Caco-2 (cell line): ENCODE measurements at regions not wholly inside any gene's neighbourhood (a gene's known extent, or its start where the extent isn't known, plus 50 kb on each side); places are given as distances from the start of the nearest gene placed in this dataset.

ENCODE experiments used
- BruUV-seq: library from RNA; stranded (reverse); fragments of 400-500 nt; replicated peaks from 2 replicates; lab custom pipeline; 2021; lab: Mats Ljungman, UMichigan
- CTCF ChIA-PET: fragments of 300-600 bp; sonication (Branson Sonifier 250); formaldehyde crosslinking; loops from one replicate; lab custom pipeline; 2022; ENCODE audit warnings: antibody characterized with exemption; lab: Charles Lee
- POLR2A ChIA-PET: fragments of 300-600 bp; sonication (Branson Sonifier 250); formaldehyde crosslinking; loops from one replicate; lab custom pipeline; 2022; ENCODE audit warnings: antibody characterized with exemption; lab: Charles Lee
- DNase-seq, 2 experiments: peaks; one replicate each; pipeline versions ENCODE4 v3.0.0 to v3.0.0-alpha.2; 2020 to 2022
- H3K27me3 ChIP-seq: replicated peaks from 2 replicates; pipeline ENCODE4 v1.6.0; 2011; ENCODE audit warnings: low read length; ENCODE audit not compliant: control insufficient read depth, insufficient read depth
- H3K36me3 ChIP-seq: 2 replicates; pipeline ENCODE4 v1.5.1; 2011; ENCODE audit warnings: low read length; ENCODE audit not compliant: control insufficient read depth, insufficient read depth
- H3K4me1 ChIP-seq: fragments of 250-450 bp; sonication (Bioruptor Pico); 2 replicates; pipeline ENCODE4 v1.5.1; 2020; ENCODE audit warnings: mild to moderate bottlenecking
- H3K4me3 ChIP-seq: 2 replicates; pipeline ENCODE4 v1.5.1; 2011; ENCODE audit warnings: low read depth, mild to moderate bottlenecking, control low read depth, low read length
- H3K9me3 ChIP-seq: fragments of 250-450 bp; sonication (Bioruptor Pico); 2 replicates; pipeline ENCODE4 v1.5.1; 2020; ENCODE audit warnings: mild to moderate bottlenecking, moderate library complexity
- H3K27ac Mint-ChIP-seq: one replicate; pipeline ENCODE4 v1.8.0; 2022; ENCODE audit warnings: mixed read lengths; ENCODE audit not compliant: unreplicated experiment
- H3K27me3 Mint-ChIP-seq: one replicate; pipeline ENCODE4 v1.8.0; 2022; ENCODE audit warnings: mixed read lengths; ENCODE audit not compliant: insufficient read depth, unreplicated experiment
- H3K36me3 Mint-ChIP-seq: one replicate; pipeline ENCODE4 v1.8.0; 2022; ENCODE audit warnings: mild to moderate bottlenecking, mixed read lengths; ENCODE audit not compliant: insufficient read depth, unreplicated experiment
- H3K4me1 Mint-ChIP-seq: one replicate; pipeline ENCODE4 v1.8.0; 2022; ENCODE audit warnings: low read depth, mixed read lengths; ENCODE audit not compliant: unreplicated experiment
- H3K4me3 Mint-ChIP-seq: one replicate; pipeline ENCODE4 v1.8.0; 2022; ENCODE audit warnings: mild to moderate bottlenecking, moderate library complexity, mixed read lengths; ENCODE audit not compliant: unreplicated experiment
- H3K9me3 Mint-ChIP-seq: one replicate; pipeline ENCODE4 v1.8.0; 2022; ENCODE audit warnings: mixed read lengths; ENCODE audit not compliant: unreplicated experiment
- CTCF ChIP-seq, 2 experiments: fragments of 200-600 bp in 1 of 2; IDR thresholded peaks; 1 replicate in 1 of 2; 2 replicates in 1 of 2; pipeline versions ENCODE4 v1.5.1 to v1.8.0; 2011 to 2022; ENCODE audit warnings: antibody characterized with exemption in 1 of 2, control low read depth in 1 of 2, inconsistent platforms in 1 of 2, low read depth in 1 of 2, low read length in 1 of 2, mild to moderate bottlenecking in 1 of 2, moderate library complexity in 1 of 2; ENCODE audit not compliant: insufficient read depth in 1 of 2, severe bottlenecking in 1 of 2, unreplicated experiment in 1 of 2
- intact Hi-C: fragments of 100-400 bp; cut with micrococcal nuclease; formaldehyde crosslinking; loops from one replicate; pipeline ENCODE4 v1.10.0; 2022; ENCODE audit not compliant: unreplicated experiment

- CTCF ChIA-PET = no interaction called here
- Histone ChIP-seq H3K36me3 (no peaks in the 10 kb centered on the region), H3K4me3 (no peak overlapping the region), H3K27me3 (no peaks in the 10 kb centered on the region), H3K4me1 (no peaks in the 10 kb centered on the region), H3K9me3 (no peaks in the 10 kb centered on the region)
- no peak for TF ChIP-seq CTCF (IDR thresholded peaks at IDR 0.05; ENCODE audit: insufficient read depth in 1 of 2, low read depth in 1 of 2, low read length in 1 of 2, severe bottlenecking in 1 of 2, unreplicated experiment in 1 of 2)
- POLR2A ChIA-PET = no interaction called here
- Mint-ChIP-seq H3K27me3 (peaks cover 2% of the 10 kb centered on the region), H3K27ac (no peak overlapping the region), H3K4me3 (no peak overlapping the region), H3K36me3 (no peaks in the 10 kb centered on the region), H3K4me1 (no peaks in the 10 kb centered on the region), H3K9me3 (peaks cover 19% of the 10 kb centered on the region)
- no peak for DNase-seq
- no TSS peak for BruUV-seq
- intact Hi-C loops = no loop called here
These were observed 88.7 kb upstream of the ANKRD28 start for GRCh38 chr3:15886521-15886920.

GRCh38 chr3:15887261-15887660 lies 89.5 kb upstream of the ANKRD28 start:
- H3K4me3 ChIP-seq = no peak overlapping the region
- H3K4me1 Mint-ChIP-seq = no peaks in the 10 kb centered on the region
- H3K4me3 Mint-ChIP-seq = no peak overlapping the region
- peaks cover 2% of the 10 kb centered on the region for H3K27me3 Mint-ChIP-seq
- H3K27ac Mint-ChIP-seq = no peak overlapping the region
- TF ChIP-seq CTCF (IDR thresholded peaks at IDR 0.05; ENCODE audit: insufficient read depth in 1 of 2, low read depth in 1 of 2, low read length in 1 of 2, severe bottlenecking in 1 of 2, unreplicated experiment in 1 of 2) = no peak
- intact Hi-C loops = no loop called here
- BruUV-seq = no TSS peak
- H3K36me3 Mint-ChIP-seq = no peaks in the 10 kb centered on the region
- H3K9me3 Mint-ChIP-seq = peaks cover 19% of the 10 kb centered on the region
- ChIA-PET POLR2A (no interaction called here), CTCF (no interaction called here)
- no peaks in the 10 kb centered on the region for H3K4me1 ChIP-seq
- no peaks in the 10 kb centered on the region for H3K9me3 ChIP-seq
- no peak for DNase-seq
- H3K27me3 ChIP-seq = no peaks in the 10 kb centered on the region
- no peaks in the 10 kb centered on the region for H3K36me3 ChIP-seq

GRCh38 chr3:15889936-15890335 lies 92.2 kb upstream of the ANKRD28 start:
- Histone ChIP-seq H3K9me3 (no peaks in the 10 kb centered on the region), H3K27me3 (no peaks in the 10 kb centered on the region), H3K4me3 (no peak overlapping the region), H3K36me3 (no peaks in the 10 kb centered on the region), H3K4me1 (no peaks in the 10 kb centered on the region)
- H3K36me3 Mint-ChIP-seq = no peaks in the 10 kb centered on the region
- DNase-seq = no peak
- no peaks in the 10 kb centered on the region for H3K4me1 Mint-ChIP-seq
- peaks cover 19% of the 10 kb centered on the region for H3K9me3 Mint-ChIP-seq
- CTCF ChIA-PET = no interaction called here
- H3K4me3 Mint-ChIP-seq = no peak overlapping the region
- BruUV-seq = no TSS peak
- intact Hi-C loops = no loop called here
- no peak for TF ChIP-seq CTCF (IDR thresholded peaks at IDR 0.05; ENCODE audit: insufficient read depth in 1 of 2, low read depth in 1 of 2, low read length in 1 of 2, severe bottlenecking in 1 of 2, unreplicated experiment in 1 of 2)
- no peak overlapping the region for H3K27ac Mint-ChIP-seq
- peaks cover 2% of the 10 kb centered on the region for H3K27me3 Mint-ChIP-seq
- POLR2A ChIA-PET = no interaction called here
